ENCODE measurements at regions not wholly inside any gene's neighbourhood (a gene's known extent, or its start where the extent isn't known, plus 50 kb on each side); places are given as distances from the start of the nearest gene placed in this dataset.

DNA sequence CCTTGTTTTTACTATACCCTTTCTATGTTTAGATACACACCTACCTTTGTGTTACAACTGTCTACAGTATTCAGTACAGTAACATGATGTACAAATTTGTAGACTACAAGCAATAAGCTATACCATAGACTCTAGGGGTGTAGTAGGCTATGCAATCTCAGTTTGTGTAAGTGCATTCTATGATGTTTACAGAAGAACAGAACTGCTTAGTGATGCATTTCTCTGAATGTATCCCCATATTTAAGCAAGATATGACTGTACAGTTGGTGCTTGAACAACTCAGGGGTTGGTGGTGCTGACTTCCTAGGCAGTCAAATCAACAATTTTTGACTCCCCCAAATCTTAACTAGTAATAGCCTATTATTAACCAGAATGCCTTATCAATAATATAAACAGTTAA is 467.1 kb upstream of the TGFBR2 start (continued):
- TF ChIP-seq, protein P1, sequence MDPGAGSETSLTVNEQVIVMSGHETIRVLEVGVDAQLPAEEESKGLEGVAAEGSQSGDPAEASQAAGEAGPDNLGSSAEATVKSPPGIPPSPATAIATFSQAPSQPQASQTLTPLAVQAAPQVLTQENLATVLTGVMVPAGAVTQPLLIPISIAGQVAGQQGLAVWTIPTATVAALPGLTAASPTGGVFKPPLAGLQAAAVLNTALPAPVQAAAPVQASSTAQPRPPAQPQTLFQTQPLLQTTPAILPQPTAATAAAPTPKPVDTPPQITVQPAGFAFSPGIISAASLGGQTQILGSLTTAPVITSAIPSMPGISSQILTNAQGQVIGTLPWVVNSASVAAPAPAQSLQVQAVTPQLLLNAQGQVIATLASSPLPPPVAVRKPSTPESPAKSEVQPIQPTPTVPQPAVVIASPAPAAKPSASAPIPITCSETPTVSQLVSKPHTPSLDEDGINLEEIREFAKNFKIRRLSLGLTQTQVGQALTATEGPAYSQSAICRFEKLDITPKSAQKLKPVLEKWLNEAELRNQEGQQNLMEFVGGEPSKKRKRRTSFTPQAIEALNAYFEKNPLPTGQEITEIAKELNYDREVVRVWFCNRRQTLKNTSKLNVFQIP (CRISPR knock-in tag; IDR thresholded peaks at IDR 0.05; ENCODE audit: borderline replicate concordance, low read depth) = no peak

GRCh38 chr3:30140356-30141075 is 465.9 kb upstream of the TGFBR2 start:
- ATAC-seq = peak; percentile 35; the same call in 2 of the 3 replicates
- TF ChIP-seq SNAI2 (CRISPR knock-in tag; IDR thresholded peaks at IDR 0.05) (no peak), TOX (CRISPR knock-in tag; IDR thresholded peaks at IDR 0.05; ENCODE audit: borderline replicate concordance) (no peak), ZFP30 (CRISPR knock-in tag; IDR thresholded peaks at IDR 0.05) (no peak), GLIS3 (CRISPR knock-in tag; IDR thresholded peaks at IDR 0.05) (no peak), PPARA (CRISPR knock-in tag; IDR thresholded peaks at IDR 0.05; ENCODE audit: borderline replicate concordance) (no peak)
- TF ChIP-seq, protein P2, sequence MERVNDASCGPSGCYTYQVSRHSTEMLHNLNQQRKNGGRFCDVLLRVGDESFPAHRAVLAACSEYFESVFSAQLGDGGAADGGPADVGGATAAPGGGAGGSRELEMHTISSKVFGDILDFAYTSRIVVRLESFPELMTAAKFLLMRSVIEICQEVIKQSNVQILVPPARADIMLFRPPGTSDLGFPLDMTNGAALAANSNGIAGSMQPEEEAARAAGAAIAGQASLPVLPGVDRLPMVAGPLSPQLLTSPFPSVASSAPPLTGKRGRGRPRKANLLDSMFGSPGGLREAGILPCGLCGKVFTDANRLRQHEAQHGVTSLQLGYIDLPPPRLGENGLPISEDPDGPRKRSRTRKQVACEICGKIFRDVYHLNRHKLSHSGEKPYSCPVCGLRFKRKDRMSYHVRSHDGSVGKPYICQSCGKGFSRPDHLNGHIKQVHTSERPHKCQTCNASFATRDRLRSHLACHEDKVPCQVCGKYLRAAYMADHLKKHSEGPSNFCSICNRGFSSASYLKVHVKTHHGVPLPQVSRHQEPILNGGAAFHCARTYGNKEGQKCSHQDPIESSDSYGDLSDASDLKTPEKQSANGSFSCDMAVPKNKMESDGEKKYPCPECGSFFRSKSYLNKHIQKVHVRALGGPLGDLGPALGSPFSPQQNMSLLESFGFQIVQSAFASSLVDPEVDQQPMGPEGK (CRISPR knock-in tag; IDR thresholded peaks at IDR 0.05; ENCODE audit: borderline replicate concordance) = no peak

- TF ChIP-seq ESRRG (CRISPR knock-in tag; IDR thresholded peaks at IDR 0.05) (no peak), CSDC2 (CRISPR knock-in tag; IDR thresholded peaks at IDR 0.05) (no peak), TCF4 (CRISPR knock-in tag; IDR thresholded peaks at IDR 0.05; ENCODE audit: borderline replicate concordance) (peak; percentile 69), BACH2 (CRISPR knock-in tag; IDR thresholded peaks at IDR 0.05; ENCODE audit: borderline replicate concordance) (no peak), ZC3H10 (CRISPR knock-in tag; IDR thresholded peaks at IDR 0.05) (peak; percentile 7; the same call in 1 of the 2 replicates), GLIS3 (CRISPR knock-in tag; IDR thresholded peaks at IDR 0.05) (no peak), ISL1 (CRISPR knock-in tag; IDR thresholded peaks at IDR 0.05) (peak; percentile 71)
- TF ChIP-seq, protein P3, sequence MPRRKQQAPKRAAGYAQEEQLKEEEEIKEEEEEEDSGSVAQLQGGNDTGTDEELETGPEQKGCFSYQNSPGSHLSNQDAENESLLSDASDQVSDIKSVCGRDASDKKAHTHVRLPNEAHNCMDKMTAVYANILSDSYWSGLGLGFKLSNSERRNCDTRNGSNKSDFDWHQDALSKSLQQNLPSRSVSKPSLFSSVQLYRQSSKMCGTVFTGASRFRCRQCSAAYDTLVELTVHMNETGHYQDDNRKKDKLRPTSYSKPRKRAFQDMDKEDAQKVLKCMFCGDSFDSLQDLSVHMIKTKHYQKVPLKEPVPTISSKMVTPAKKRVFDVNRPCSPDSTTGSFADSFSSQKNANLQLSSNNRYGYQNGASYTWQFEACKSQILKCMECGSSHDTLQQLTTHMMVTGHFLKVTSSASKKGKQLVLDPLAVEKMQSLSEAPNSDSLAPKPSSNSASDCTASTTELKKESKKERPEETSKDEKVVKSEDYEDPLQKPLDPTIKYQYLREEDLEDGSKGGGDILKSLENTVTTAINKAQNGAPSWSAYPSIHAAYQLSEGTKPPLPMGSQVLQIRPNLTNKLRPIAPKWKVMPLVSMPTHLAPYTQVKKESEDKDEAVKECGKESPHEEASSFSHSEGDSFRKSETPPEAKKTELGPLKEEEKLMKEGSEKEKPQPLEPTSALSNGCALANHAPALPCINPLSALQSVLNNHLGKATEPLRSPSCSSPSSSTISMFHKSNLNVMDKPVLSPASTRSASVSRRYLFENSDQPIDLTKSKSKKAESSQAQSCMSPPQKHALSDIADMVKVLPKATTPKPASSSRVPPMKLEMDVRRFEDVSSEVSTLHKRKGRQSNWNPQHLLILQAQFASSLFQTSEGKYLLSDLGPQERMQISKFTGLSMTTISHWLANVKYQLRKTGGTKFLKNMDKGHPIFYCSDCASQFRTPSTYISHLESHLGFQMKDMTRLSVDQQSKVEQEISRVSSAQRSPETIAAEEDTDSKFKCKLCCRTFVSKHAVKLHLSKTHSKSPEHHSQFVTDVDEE (CRISPR knock-in tag; IDR thresholded peaks at IDR 0.05) = peak; percentile 61; the same call in 1 of the 2 replicates
- peak; percentile 65 for ATAC-seq
Observed at GRCh38 chr3:30141178-30141581, 465.2 kb upstream of the TGFBR2 start.

DNA sequence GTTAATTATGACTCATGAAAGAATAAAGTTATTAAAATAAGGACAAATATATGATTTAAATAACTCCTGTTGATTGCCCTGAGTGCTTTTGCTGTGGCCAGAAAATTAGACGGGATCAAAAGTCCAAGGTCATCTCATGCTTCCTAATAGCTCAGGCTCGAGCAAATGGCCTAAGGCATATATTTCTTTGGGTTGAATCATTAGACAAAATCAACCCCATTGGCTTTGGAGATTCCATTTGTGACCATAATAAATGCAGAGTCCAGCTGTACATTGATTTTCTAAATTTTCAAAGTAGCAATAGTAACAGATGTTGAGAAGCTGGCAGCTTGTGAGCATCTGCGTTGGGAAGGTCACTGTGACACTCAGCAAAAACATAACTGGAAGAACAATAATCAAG is 464.5 kb upstream of the TGFBR2 start:
- TF ChIP-seq BACH2 (CRISPR knock-in tag; IDR thresholded peaks at IDR 0.05; ENCODE audit: borderline replicate concordance) (no peak), ISL1 (CRISPR knock-in tag; IDR thresholded peaks at IDR 0.05) (no peak), ZC3H10 (CRISPR knock-in tag; IDR thresholded peaks at IDR 0.05) (no peak), OSR1 (CRISPR knock-in tag; IDR thresholded peaks at IDR 0.05) (no peak), ESRRG (CRISPR knock-in tag; IDR thresholded peaks at IDR 0.05) (no peak), GLIS3 (CRISPR knock-in tag; IDR thresholded peaks at IDR 0.05) (no peak), ZFP3 (CRISPR knock-in tag; IDR thresholded peaks at IDR 0.05) (no peak), ZFP30 (CRISPR knock-in tag; IDR thresholded peaks at IDR 0.05) (no peak), ARNTL (CRISPR knock-in tag; IDR thresholded peaks at IDR 0.05; ENCODE audit: borderline replicate concordance, low read depth) (no peak), CREB5 (CRISPR knock-in tag; IDR thresholded peaks at IDR 0.05; ENCODE audit: low read depth) (no peak)

GRCh38 chr3:30142946-30143345 is 463.5 kb upstream of the TGFBR2 start:
- TF ChIP-seq ESRRG (CRISPR knock-in tag; IDR thresholded peaks at IDR 0.05) (no peak), ZFP3 (CRISPR knock-in tag; IDR thresholded peaks at IDR 0.05) (no peak), PPARA (CRISPR knock-in tag; IDR thresholded peaks at IDR 0.05; ENCODE audit: borderline replicate concordance) (no peak), TOX (CRISPR knock-in tag; IDR thresholded peaks at IDR 0.05; ENCODE audit: borderline replicate concordance) (no peak), CREB5 (CRISPR knock-in tag; IDR thresholded peaks at IDR 0.05; ENCODE audit: low read depth) (no peak), ZFP30 (CRISPR knock-in tag; IDR thresholded peaks at IDR 0.05) (no peak), CSRNP3 (CRISPR knock-in tag; IDR thresholded peaks at IDR 0.05) (no peak), BACH2 (CRISPR knock-in tag; IDR thresholded peaks at IDR 0.05; ENCODE audit: borderline replicate concordance) (no peak)
- no peak for ATAC-seq

More for the DNA sequence above, 464.5 kb upstream of the TGFBR2 start:
- no peak for ATAC-seq

Measured in SK-N-SH treated with all-trans-retinoic acid at 6 μM for 48 hours (cell line).